ENCODE measurements at regions not wholly inside any gene's neighbourhood (a gene's known extent, or its start where the extent isn't known, plus 50 kb on each side); places are given as distances from the start of the nearest gene placed in this dataset.

GRCh38 chr1:216830424-216831210 is 107.4 kb upstream of the ESRRG start (continued):
- TF ChIP-seq HNRNPK (IDR thresholded peaks at IDR 0.05; ENCODE audit: low read depth, low read length, poor library complexity, severe bottlenecking) = no peak
- TF ChIP-seq CCAR2 (IDR thresholded peaks at IDR 0.05; ENCODE audit: low read depth, low read length) = no peak
- TF ChIP-seq ILF3 (IDR thresholded peaks at IDR 0.05; ENCODE audit: borderline replicate concordance) = no peak
- no peak for TF ChIP-seq NFE2L1 (tag; IDR thresholded peaks at IDR 0.05; ENCODE audit: borderline replicate concordance, low read depth)
- no peak for TF ChIP-seq ZNF79 (CRISPR knock-in tag; IDR thresholded peaks at IDR 0.05; ENCODE audit: low read depth)
- TF ChIP-seq GMEB1 (CRISPR knock-in tag; IDR thresholded peaks at IDR 0.05) = no peak
- no peak for TF ChIP-seq DPF2 (IDR thresholded peaks at IDR 0.05)

GRCh38 chr1:216827251-216827650 is 104.0 kb upstream of the ESRRG start:
- FAIRE-seq (no peak), DNase-seq (ENCODE audit: extremely low read depth in 1 of 4, low spot score in 3 of 4) (no peak), ATAC-seq (no peak)
- CTCF ChIA-PET (ENCODE audit: low intra/inter-chr PET ratio) = no interaction called here
- H3K9me1 ChIP-seq (ENCODE audit: control insufficient read depth, insufficient read depth, low read length) = no peaks in the 10 kb centered on the region
- no peaks in the 10 kb centered on the region for H3K36me3 ChIP-seq (ENCODE audit: control insufficient read depth, insufficient read depth, low read length)
- no peak overlapping the region for H3K4me2 ChIP-seq (ENCODE audit: insufficient read depth, low read length)
- H4K20me1 ChIP-seq (replicated peaks; ENCODE audit: control insufficient read depth, insufficient read depth, low read length) = no peaks in the 10 kb centered on the region
- H3K4me3 ChIP-seq = no peak overlapping the region
- BruUV-seq (replicated peaks) = no TSS peak
- H3K4me1 ChIP-seq (replicated peaks in 1 of 2; ENCODE audit: control insufficient read depth in 2 of 2, insufficient read depth in 2 of 2, low read length in 2 of 2) = no peaks in the 10 kb centered on the region
- 3% methylated on average over 2 of the region's 2 CpGs for WGBS (ENCODE audit: insufficient coverage, low coverage, missing lambda C conversion rate)
- no peak overlapping the region for H3K9ac ChIP-seq (ENCODE audit: insufficient read depth in 1 of 2, low read depth in 2 of 2, low read length in 2 of 2)
- H3K27me3 ChIP-seq (ENCODE audit: control insufficient read depth in 2 of 2, insufficient read depth in 2 of 2, low read length in 2 of 2) = no peaks in the 10 kb centered on the region
- in situ Hi-C loops (cut with MboI) (no loop called here), intact Hi-C loops (cut with micrococcal nuclease) (no loop called here)
- H3K79me2 ChIP-seq (ENCODE audit: control insufficient read depth, insufficient read depth, low read length) = no peaks in the 10 kb centered on the region
- POLR2A ChIA-PET = no interaction called here
- no peak overlapping the region for H2AFZ ChIP-seq (ENCODE audit: low read depth, low read length)
- H3K9me3 ChIP-seq (replicated peaks; ENCODE audit: control insufficient read depth, insufficient read depth, low read depth, low read length) = no peaks in the 10 kb centered on the region; the same call in 1 of the 2 replicates
- no peak overlapping the region for H3K27ac ChIP-seq (ENCODE audit: extremely low read depth, low read depth, low read length)
- no peak for TF ChIP-seq CHD4 (IDR thresholded peaks at IDR 0.05; ENCODE audit: insufficient read depth, insufficient replicate concordance, low read depth, low read length, poor library complexity, severe bottlenecking)
- no peak for TF ChIP-seq ZNF253 (CRISPR knock-in tag; conservative IDR thresholded peaks at IDR 0.05)
- no peak for TF ChIP-seq ZNF318 (IDR thresholded peaks at IDR 0.05; ENCODE audit: borderline replicate concordance in 1 of 2, low read depth in 1 of 2)
